Ovary (tissue), 3 donors: ENCODE measurements at regions not wholly inside any gene's neighbourhood (a gene's known extent, or its start where the extent isn't known, plus 50 kb on each side); places are given as distances from the start of the nearest gene placed in this dataset.

Experiments used
- EP300 ChIP-seq: sonication (generic); formaldehyde crosslinking; IDR thresholded peaks from one replicate; pipeline ENCODE4 v1.6.1; 2017; ENCODE audit warnings: antibody characterized with exemption
- POLR2A ChIP-seq: fragments of 450-650 bp; IDR thresholded peaks from one replicate; pipeline ENCODE4 v1.6.1; 2017; ENCODE audit warnings: antibody characterized with exemption, mild to moderate bottlenecking, moderate library complexity
- TF ChIP-seq, protein P1 (sequence below), 3 donors: fragments of 450-650 bp in 2 of 3; fragments of 200-600 bp in 1 of 3; IDR thresholded peaks; one replicate each; pipeline versions ENCODE4 v1.5.1 to v1.8.0; 2016 to 2022; ENCODE audit warnings: antibody characterized with exemption in 3 of 3, mild to moderate bottlenecking in 1 of 3
- donor health status: DM: no; HTN: no; CAD: no.

DNA sequence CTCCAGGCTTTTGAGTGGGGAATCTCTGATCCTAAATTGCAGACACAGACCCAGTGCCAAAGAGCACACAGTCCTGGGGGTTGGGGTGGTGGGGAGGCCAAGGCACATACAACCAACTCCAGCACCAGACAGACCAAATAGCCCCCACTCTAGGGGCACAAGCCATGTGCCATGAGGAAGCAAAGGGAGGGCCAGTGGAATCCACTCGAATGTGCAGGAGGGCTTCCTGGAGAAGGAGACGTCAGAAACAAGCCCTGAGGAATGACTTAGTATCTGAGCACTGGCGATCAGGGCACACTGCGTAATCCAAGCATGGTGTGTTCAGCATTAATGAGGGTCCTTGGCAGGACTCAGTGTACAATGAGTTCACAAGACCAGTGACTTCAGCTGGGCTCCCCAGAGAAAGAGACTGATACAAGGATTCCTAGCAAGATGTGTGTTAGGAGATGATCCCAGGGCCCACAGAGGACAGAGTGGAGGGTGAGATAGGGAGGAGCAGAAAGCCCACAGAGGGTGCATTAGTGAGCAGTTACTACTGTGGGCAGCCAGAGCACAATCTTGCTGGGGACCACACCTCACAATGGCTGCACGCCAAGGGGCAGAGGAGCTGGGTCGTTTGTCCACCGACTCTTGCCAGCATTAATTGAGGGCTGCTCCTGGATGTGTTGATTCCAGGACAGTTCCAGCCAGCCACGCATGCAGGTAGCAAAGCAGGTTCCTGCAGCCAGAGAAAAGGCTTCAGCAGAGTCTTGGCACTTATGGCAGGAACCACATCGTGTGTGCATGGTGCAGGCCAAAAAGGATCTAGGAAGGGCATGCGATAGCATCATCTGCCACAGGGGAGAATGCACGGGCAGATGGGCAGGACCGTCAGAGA is 152.6 kb upstream of the VSTM2B start:
- TF ChIP-seq, protein P1, sequence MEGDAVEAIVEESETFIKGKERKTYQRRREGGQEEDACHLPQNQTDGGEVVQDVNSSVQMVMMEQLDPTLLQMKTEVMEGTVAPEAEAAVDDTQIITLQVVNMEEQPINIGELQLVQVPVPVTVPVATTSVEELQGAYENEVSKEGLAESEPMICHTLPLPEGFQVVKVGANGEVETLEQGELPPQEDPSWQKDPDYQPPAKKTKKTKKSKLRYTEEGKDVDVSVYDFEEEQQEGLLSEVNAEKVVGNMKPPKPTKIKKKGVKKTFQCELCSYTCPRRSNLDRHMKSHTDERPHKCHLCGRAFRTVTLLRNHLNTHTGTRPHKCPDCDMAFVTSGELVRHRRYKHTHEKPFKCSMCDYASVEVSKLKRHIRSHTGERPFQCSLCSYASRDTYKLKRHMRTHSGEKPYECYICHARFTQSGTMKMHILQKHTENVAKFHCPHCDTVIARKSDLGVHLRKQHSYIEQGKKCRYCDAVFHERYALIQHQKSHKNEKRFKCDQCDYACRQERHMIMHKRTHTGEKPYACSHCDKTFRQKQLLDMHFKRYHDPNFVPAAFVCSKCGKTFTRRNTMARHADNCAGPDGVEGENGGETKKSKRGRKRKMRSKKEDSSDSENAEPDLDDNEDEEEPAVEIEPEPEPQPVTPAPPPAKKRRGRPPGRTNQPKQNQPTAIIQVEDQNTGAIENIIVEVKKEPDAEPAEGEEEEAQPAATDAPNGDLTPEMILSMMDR (IDR thresholded peaks at IDR 0.05) = no peak
- TF ChIP-seq POLR2A = no peak
- TF ChIP-seq EP300 = no peak
